Lower leg skin (tissue), 3 donors: ENCODE measurements at regions not wholly inside any gene's neighbourhood (a gene's known extent, or its start where the extent isn't known, plus 50 kb on each side); places are given as distances from the start of the nearest gene placed in this dataset.
"Not testable (repeated sequence)": the region's sequence is repeated elsewhere in the genome, so short reads cannot be mapped to it uniquely, and the experiment has no call there.

Experiments
- POLR2A ChIP-seq, 2 donors: fragments of 450-650 bp; IDR thresholded peaks; one replicate each; pipeline ENCODE4 v1.6.1; 2016 to 2017; ENCODE audit warnings: antibody characterized with exemption in 2 of 2, mild to moderate bottlenecking in 1 of 2, moderate library complexity in 1 of 2
- TF ChIP-seq, protein P1 (sequence below), 3 donors: fragments of 450-650 bp; IDR thresholded peaks; one replicate each; pipeline ENCODE4 v1.5.1; 2016; ENCODE audit warnings: antibody characterized with exemption in 3 of 3, mild to moderate bottlenecking in 3 of 3, moderate library complexity in 2 of 3

DNA sequence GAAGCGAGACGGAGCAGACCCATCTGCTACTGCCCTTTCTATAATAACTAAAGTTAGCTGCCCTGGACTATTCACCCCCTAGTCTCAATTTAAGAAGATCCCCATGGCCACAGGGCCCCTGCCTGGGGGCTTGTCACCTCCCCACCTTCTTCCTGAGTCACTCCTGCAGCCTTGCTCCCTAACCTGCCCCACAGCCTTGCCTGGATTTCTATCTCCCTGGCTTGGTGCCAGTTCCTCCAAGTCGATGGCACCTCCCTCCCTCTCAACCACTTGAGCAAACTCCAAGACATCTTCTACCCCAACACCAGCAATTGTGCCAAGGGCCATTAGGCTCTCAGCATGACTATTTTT lies 267.2 kb downstream of the OR4F29 start:
- TF ChIP-seq, protein P1, sequence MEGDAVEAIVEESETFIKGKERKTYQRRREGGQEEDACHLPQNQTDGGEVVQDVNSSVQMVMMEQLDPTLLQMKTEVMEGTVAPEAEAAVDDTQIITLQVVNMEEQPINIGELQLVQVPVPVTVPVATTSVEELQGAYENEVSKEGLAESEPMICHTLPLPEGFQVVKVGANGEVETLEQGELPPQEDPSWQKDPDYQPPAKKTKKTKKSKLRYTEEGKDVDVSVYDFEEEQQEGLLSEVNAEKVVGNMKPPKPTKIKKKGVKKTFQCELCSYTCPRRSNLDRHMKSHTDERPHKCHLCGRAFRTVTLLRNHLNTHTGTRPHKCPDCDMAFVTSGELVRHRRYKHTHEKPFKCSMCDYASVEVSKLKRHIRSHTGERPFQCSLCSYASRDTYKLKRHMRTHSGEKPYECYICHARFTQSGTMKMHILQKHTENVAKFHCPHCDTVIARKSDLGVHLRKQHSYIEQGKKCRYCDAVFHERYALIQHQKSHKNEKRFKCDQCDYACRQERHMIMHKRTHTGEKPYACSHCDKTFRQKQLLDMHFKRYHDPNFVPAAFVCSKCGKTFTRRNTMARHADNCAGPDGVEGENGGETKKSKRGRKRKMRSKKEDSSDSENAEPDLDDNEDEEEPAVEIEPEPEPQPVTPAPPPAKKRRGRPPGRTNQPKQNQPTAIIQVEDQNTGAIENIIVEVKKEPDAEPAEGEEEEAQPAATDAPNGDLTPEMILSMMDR (IDR thresholded peaks at IDR 0.05) = not testable (repeated sequence)
- not testable (repeated sequence) for TF ChIP-seq POLR2A (IDR thresholded peaks at IDR 0.05)
